Karpas-422 (cell line): ENCODE measurements at regions not wholly inside any gene's neighbourhood (a gene's known extent, or its start where the extent isn't known, plus 50 kb on each side); places are given as distances from the start of the nearest gene placed in this dataset.
"Not testable (repeated sequence)": the region's sequence is repeated elsewhere in the genome, so short reads cannot be mapped to it uniquely, and the experiment has no call there.

ENCODE experiments used
- DNase-seq: peaks from one replicate; pipeline ENCODE4 v3.0.0-alpha.2; 2015
- H2AFZ ChIP-seq: fragments of 200-600 bp; sonication (generic); 2 replicates; pipeline ENCODE4 v1.6.1; 2014; ENCODE audit warnings: antibody characterized with exemption, low read length, mixed read lengths
- H3K27ac ChIP-seq: fragments of 200-600 bp; sonication (generic); 2 replicates; pipeline ENCODE4 v1.5.1; 2014; ENCODE audit warnings: mild to moderate bottlenecking, low read length, moderate library complexity
- H3K27me3 ChIP-seq: fragments of 200-600 bp; sonication (generic); 2 replicates; pipeline ENCODE4 v1.6.1; 2014; ENCODE audit warnings: low read length, mixed read lengths
- H3K36me3 ChIP-seq: fragments of 200-600 bp; sonication (generic); 2 replicates; pipeline ENCODE4 v1.6.1; 2014; ENCODE audit warnings: low read length, mixed read lengths; ENCODE audit not compliant: insufficient read depth
- H3K4me1 ChIP-seq: fragments of 200-600 bp; sonication (generic); 2 replicates; pipeline ENCODE4 v1.6.1; 2014; ENCODE audit warnings: mild to moderate bottlenecking, low read length, mixed read lengths
- H3K4me2 ChIP-seq: fragments of 200-600 bp; sonication (generic); 2 replicates; pipeline ENCODE4 v1.6.1; 2014; ENCODE audit warnings: low read length, low read depth, mild to moderate bottlenecking; ENCODE audit not compliant: poor library complexity, severe bottlenecking
- H3K4me3 ChIP-seq: fragments of 200-600 bp; sonication (generic); 2 replicates; pipeline ENCODE4 v1.5.1; 2014; ENCODE audit warnings: mild to moderate bottlenecking, antibody characterized with exemption, low read length, mixed read lengths
- H3K79me2 ChIP-seq: fragments of 200-600 bp; sonication (generic); 2 replicates; pipeline ENCODE4 v1.6.1; 2014; ENCODE audit warnings: mild to moderate bottlenecking, low read length, mixed read lengths
- H3K9ac ChIP-seq: fragments of 200-600 bp; sonication (generic); 2 replicates; pipeline ENCODE4 v1.6.0; 2014; ENCODE audit warnings: low read length
- H3K9me2 ChIP-seq: fragments of 200-600 bp; sonication (generic), shearing (Covaris generic); replicated peaks from 2 replicates; pipeline ENCODE4 v1.6.0; 2014; ENCODE audit warnings: mild to moderate bottlenecking, low read length, moderate library complexity; ENCODE audit not compliant: insufficient read depth
- H3K9me3 ChIP-seq: fragments of 300-700, 200-600 bp; sonication (generic); 2 replicates; pipeline ENCODE4 v1.6.1; 2014; ENCODE audit warnings: low read length, mixed read lengths
- H4K20me1 ChIP-seq: fragments of 200-600 bp; sonication (generic); 2 replicates; pipeline ENCODE4 v1.6.1; 2014; ENCODE audit warnings: mild to moderate bottlenecking, antibody characterized with exemption, low read length, low read depth; ENCODE audit not compliant: insufficient read depth

DNA sequence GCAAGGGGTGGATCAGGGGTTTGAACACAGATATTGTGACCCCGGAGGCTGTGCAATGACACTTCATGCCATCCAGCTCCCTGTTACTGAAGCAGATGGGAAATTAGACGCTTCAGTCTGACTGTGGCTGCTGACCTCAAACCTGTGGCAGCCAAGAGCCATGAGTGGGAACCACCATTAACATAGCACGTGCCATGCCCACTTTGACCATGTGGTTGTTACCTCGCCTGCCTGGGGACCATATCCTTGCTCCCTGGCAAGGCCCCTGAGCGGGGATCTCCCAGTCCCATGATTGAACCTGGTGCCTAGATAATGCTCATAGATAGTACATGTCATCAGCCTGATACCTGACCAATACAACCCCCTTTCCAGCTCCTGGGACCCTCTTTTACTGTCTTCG, 68.9 kb downstream of the CYP26B1 start:
- Histone ChIP-seq H3K4me1 (no peaks in the 10 kb centered on the region), H3K36me3 (no peaks in the 10 kb centered on the region), H2AFZ (no peak overlapping the region), H3K27ac (no peak overlapping the region), H3K79me2 (no peaks in the 10 kb centered on the region), H3K27me3 (no peaks in the 10 kb centered on the region; the same call in 1 of the 2 replicates), H3K4me3 (no peak overlapping the region), H3K9me3 (no peaks in the 10 kb centered on the region), H3K4me2 (no peak overlapping the region), H3K9me2 (no peaks in the 10 kb centered on the region), H4K20me1 (no peaks in the 10 kb centered on the region), H3K9ac (no peak overlapping the region)
- no peak for DNase-seq

GRCh38 chr2:72077702-72078169, 69.9 kb downstream of the CYP26B1 start:
- no peak overlapping the region for H3K4me2 ChIP-seq

GRCh38 chr2:72073373-72073772, 74.3 kb downstream of the CYP26B1 start:
- not testable (repeated sequence) for H3K27me3 ChIP-seq, H3K36me3 ChIP-seq, H3K9me2 ChIP-seq, H3K4me2 ChIP-seq, H3K9ac ChIP-seq, H4K20me1 ChIP-seq, H3K27ac ChIP-seq, H3K4me1 ChIP-seq, H3K79me2 ChIP-seq, H3K4me3 ChIP-seq, DNase-seq, H3K9me3 ChIP-seq, H2AFZ ChIP-seq

More at GRCh38 chr2:72077702-72078169, 69.9 kb downstream of the CYP26B1 start:
- Histone ChIP-seq H3K9me2 (no peaks in the 10 kb centered on the region), H3K4me3 (no peak overlapping the region), H3K9me3 (peaks cover 6% of the 10 kb centered on the region; the same call in 1 of the 2 replicates), H3K27ac (no peak overlapping the region), H3K36me3 (no peaks in the 10 kb centered on the region), H3K79me2 (no peaks in the 10 kb centered on the region), H3K27me3 (peaks cover 3% of the 10 kb centered on the region; the same call in 1 of the 2 replicates), H4K20me1 (no peaks in the 10 kb centered on the region), H2AFZ (no peak overlapping the region), H3K9ac (no peak overlapping the region), H3K4me1 (no peaks in the 10 kb centered on the region)
- no peak for DNase-seq

- H3K4me2 ChIP-seq, H3K9ac ChIP-seq, H2AFZ ChIP-seq, H3K4me1 ChIP-seq, H3K9me2 ChIP-seq, H4K20me1 ChIP-seq, H3K27ac ChIP-seq, H3K79me2 ChIP-seq, H3K27me3 ChIP-seq, H3K36me3 ChIP-seq, H3K4me3 ChIP-seq, H3K9me3 ChIP-seq, DNase-seq: not testable (repeated sequence)
Measured at GRCh38 chr2:72064197-72064596, 83.5 kb downstream of the CYP26B1 start.

DNA sequence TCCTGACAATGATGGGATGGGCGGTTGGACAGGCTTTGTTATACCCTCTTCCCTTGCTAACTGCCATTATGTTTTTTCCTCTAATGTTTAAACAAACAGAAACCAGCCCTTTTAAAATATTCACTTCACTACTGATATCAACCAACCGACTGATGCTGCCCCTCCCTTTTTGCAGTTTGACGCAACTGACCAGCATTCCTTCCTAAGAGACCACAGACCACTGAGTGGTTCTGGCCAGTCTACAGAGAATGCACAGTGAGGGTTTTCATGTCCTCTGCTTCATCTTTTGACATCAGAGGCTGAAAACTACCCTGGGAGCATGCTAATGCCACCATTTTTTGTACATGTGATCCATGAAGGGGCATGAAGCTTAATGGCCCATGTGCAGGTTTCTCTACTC, 85.3 kb downstream of the CYP26B1 start:
- Histone ChIP-seq H3K4me3 (no peak overlapping the region), H4K20me1 (no peaks in the 10 kb centered on the region), H3K9me2 (no peaks in the 10 kb centered on the region), H3K4me1 (no peaks in the 10 kb centered on the region), H2AFZ (no peak overlapping the region), H3K27me3 (no peaks in the 10 kb centered on the region), H3K4me2 (no peak overlapping the region), H3K27ac (no peak overlapping the region), H3K9me3 (no peaks in the 10 kb centered on the region), H3K36me3 (no peaks in the 10 kb centered on the region), H3K79me2 (no peaks in the 10 kb centered on the region), H3K9ac (no peak overlapping the region)
- DNase-seq, result no peak

DNA sequence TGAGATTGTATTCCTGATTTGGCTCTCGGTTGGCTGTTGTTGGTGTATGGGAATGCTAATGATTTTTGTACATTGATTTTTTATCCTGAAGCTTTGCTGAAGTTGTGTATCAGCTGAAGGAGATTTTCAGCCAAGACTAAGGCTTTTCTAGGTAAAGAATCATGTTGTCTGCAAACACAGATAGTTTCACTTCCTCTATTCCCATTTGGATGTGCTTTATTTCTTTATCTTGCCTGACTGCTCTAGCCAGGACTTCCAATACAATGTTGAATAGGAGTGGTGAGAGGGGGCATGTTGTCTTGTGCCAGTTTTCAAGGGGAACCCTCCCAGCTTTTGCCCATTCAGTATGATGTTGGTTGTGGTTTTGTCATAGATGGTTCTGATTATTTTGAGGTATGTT, 90.4 kb downstream of the CYP26B1 start:
- no peaks in the 10 kb centered on the region for H3K36me3 ChIP-seq
- no peaks in the 10 kb centered on the region for H3K4me1 ChIP-seq
- H3K4me2 ChIP-seq, result no peak overlapping the region
- H3K9ac ChIP-seq, result no peak overlapping the region
- no peak overlapping the region for H3K27ac ChIP-seq
- no peaks in the 10 kb centered on the region for H3K9me2 ChIP-seq
- no peak for DNase-seq
- no peaks in the 10 kb centered on the region for H3K79me2 ChIP-seq
- no peaks in the 10 kb centered on the region for H3K27me3 ChIP-seq
- no peaks in the 10 kb centered on the region for H4K20me1 ChIP-seq
- H2AFZ ChIP-seq, result no peak overlapping the region
- H3K9me3 ChIP-seq, result no peaks in the 10 kb centered on the region
- no peak overlapping the region for H3K4me3 ChIP-seq

DNA sequence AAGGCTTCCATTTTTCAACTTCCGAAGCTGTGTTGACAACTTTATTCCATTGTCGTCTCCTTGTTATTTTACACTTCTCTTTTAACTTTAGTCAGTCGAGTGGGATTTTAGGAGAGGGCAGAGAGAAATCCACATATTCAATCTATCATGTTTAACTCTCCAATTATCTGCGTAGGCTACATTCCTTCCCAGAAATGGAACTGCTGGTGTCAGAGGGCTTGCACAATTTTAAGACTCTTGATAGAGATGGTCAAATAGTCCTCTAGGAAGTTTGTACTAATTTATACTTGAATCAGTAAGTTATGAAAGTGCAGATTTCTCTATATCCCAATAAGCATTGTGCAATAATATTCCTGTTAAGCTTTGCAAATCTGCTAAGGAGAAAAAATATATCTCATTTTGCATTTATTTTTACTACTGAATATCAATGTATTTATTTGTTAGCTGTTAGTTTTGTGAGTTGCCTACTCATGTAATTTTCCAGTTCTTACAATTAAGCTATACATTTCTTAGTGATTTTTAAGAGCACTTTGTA, 95.6 kb downstream of the CYP26B1 start:
- H2AFZ ChIP-seq, result no peak overlapping the region
- no peak overlapping the region for H3K27ac ChIP-seq
- H3K9ac ChIP-seq, result no peak overlapping the region
- H3K4me2 ChIP-seq, result no peak overlapping the region
- no peaks in the 10 kb centered on the region for H3K9me2 ChIP-seq
- H3K4me3 ChIP-seq, result no peak overlapping the region
- no peaks in the 10 kb centered on the region for H3K36me3 ChIP-seq
- DNase-seq, result no peak
- H3K9me3 ChIP-seq, result no peaks in the 10 kb centered on the region
- H3K27me3 ChIP-seq, result no peaks in the 10 kb centered on the region
- no peaks in the 10 kb centered on the region for H4K20me1 ChIP-seq
- no peaks in the 10 kb centered on the region for H3K79me2 ChIP-seq
- H3K4me1 ChIP-seq, result no peaks in the 10 kb centered on the region

GRCh38 chr2:72051204-72051603, 96.5 kb downstream of the CYP26B1 start:
- no peaks in the 10 kb centered on the region for H3K27me3 ChIP-seq
- H3K9me3 ChIP-seq, result no peaks in the 10 kb centered on the region
- no peak overlapping the region for H3K4me3 ChIP-seq
- no peaks in the 10 kb centered on the region for H4K20me1 ChIP-seq
- no peaks in the 10 kb centered on the region for H3K4me1 ChIP-seq
- no peak overlapping the region for H2AFZ ChIP-seq
- H3K9me2 ChIP-seq, result no peaks in the 10 kb centered on the region
- H3K79me2 ChIP-seq, result no peaks in the 10 kb centered on the region
- H3K27ac ChIP-seq, result no peak overlapping the region
- H3K36me3 ChIP-seq, result no peaks in the 10 kb centered on the region
- no peak overlapping the region for H3K9ac ChIP-seq
- DNase-seq, result no peak
- no peak overlapping the region for H3K4me2 ChIP-seq

DNA sequence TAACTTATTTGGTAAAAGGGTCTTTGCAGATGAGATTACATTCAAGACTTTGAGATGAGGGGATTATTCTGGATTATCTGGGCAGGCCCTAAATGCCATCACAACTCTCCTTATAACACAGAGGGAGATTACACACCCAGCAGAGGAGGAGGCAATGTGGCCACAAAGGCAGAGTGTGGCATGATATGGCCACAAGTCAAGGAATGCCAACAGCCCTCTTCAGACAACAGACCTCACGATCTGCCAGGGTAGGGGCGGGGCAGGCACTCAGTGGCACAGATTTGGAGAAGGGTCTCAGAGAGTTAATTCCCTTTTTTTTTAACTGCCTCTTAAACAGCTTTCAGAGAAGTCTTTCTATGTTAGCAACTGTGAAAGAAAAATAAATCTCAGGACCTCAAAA, 96.9 kb downstream of the CYP26B1 start:
- DNase-seq, result no peak
- Histone ChIP-seq H3K27ac (no peak overlapping the region), H3K4me1 (no peaks in the 10 kb centered on the region), H4K20me1 (no peaks in the 10 kb centered on the region), H3K4me3 (no peak overlapping the region), H3K9me3 (no peaks in the 10 kb centered on the region), H2AFZ (no peak overlapping the region), H3K9me2 (no peaks in the 10 kb centered on the region), H3K36me3 (no peaks in the 10 kb centered on the region), H3K79me2 (no peaks in the 10 kb centered on the region), H3K9ac (no peak overlapping the region), H3K4me2 (no peak overlapping the region), H3K27me3 (no peaks in the 10 kb centered on the region)
